SHP77 (cell line): ENCODE measurements at regions not wholly inside any gene's neighbourhood (a gene's known extent, or its start where the extent isn't known, plus 50 kb on each side); places are given as distances from the start of the nearest gene placed in this dataset.
"Not testable (repeated sequence)": the region's sequence is repeated elsewhere in the genome, so short reads cannot be mapped to it uniquely, and the experiment has no call there.

Experiments used
- DNase-seq, 2 experiments: peaks; one replicate each; lab custom pipeline; 2025; lab: John Stamatoyannopoulos, UW

GRCh38 chr3:5750874-5751640 is 563.5 kb downstream of the EDEM1 start:
- no peak for DNase-seq

- DNase-seq: no peak
Measured at GRCh38 chr3:5754602-5755001, 567.1 kb downstream of the EDEM1 start.

DNA sequence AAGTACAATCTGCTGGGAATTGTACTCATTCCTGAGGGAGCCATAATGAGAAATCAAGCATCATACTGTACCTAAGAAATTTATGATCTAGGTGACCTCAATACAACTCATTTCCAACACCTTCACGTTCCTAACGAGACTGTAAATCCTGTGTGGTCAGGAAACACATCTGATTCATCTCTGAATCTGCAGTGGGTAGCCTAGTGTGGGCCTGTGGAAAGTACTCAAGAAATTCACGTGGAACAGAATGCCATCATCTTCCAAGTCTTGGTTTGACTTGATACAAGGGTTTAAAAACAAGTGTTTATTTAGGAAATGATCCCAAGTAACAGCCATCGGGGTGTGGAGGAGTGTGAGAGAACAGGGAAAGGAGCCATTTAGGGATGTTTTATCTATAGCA is 568.9 kb downstream of the EDEM1 start:
- no peak for DNase-seq

- DNase-seq: no peak
Measured at GRCh38 chr3:5757213-5757804, 569.8 kb downstream of the EDEM1 start.

DNA sequence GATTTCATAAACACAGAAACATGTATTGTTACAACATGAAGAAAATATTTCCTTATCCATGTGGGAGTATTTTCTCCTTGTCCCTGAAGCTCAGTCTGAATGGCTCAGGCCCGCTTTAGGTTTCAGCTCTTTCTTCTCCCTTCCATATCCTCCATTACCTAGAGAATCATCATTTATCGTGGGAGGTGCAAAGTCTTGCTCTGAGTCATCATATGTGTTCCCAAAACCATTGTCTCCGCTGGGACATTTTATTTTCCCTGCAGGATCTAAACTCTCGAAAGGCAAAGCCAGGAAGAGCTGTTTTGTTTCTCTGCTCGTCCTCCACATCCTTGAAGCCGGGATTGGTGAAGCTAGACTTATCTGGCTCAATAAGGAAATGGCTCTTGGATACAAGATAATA is 571.2 kb downstream of the EDEM1 start:
- DNase-seq: no peak

DNA sequence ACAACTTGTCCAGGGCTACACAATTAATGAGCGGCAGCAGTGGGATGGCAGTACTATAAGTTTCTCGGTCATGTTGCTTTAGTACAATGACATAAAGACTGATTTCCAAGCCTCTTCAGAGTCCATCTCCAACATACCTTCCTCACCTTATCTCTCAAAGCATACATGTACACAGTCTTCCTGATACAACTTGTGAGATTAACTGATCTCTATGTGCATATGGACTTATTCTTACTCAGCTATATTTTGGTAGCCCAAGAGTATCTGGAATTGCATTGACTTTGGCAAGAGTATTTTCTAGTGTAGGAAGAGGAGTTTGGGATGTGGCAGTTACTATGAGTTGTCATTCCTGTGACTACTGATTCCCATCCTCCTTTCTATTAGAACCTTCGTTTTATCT is 575.0 kb downstream of the EDEM1 start:
- no peak for DNase-seq

- no peak for DNase-seq
Measured at GRCh38 chr3:5766848-5767247, 579.3 kb downstream of the EDEM1 start.

DNA sequence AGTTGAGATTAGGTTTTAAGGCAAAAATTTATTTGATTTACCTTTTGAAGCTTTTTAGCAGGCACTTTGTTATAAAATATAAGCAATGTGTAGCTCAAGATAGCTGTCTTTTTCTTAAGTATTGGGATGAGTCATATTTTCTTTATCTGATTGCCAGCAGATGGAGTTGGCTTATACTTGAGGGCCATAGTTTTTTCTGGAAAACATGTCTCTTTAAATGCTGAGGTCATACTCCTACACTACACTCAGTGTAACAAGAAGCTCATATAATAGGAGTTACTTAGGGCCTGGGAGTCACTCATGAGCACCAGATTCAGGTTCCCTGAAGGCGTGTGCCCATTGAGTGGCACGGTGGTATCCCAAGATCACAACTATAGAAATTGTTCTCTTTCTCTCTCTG is 579.8 kb downstream of the EDEM1 start:
- DNase-seq: no peak

- no peak for DNase-seq
Measured at GRCh38 chr3:5768281-5768945, 580.9 kb downstream of the EDEM1 start.

- DNase-seq: no peak
Measured at GRCh38 chr3:5769825-5770224, 582.3 kb downstream of the EDEM1 start.

DNA sequence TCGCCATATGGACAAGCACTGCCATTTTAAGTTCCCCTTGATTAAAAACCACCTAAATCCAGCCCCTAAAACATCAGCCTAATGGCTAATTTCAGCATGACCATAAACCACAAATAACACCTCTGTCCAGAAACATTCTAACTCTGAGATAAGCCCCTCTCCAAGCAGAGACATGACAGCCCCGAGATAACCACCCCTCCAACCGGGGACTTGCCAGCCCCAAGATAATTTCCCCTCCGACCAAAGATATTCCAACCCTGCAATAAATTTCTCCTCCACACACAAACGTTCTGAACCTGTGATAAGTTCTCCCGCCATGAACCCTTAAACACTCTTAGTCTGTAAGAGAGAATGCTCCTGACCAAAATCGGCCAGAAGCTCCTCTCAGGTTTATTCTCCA is 586.8 kb downstream of the EDEM1 start:
- DNase-seq: no peak

DNA sequence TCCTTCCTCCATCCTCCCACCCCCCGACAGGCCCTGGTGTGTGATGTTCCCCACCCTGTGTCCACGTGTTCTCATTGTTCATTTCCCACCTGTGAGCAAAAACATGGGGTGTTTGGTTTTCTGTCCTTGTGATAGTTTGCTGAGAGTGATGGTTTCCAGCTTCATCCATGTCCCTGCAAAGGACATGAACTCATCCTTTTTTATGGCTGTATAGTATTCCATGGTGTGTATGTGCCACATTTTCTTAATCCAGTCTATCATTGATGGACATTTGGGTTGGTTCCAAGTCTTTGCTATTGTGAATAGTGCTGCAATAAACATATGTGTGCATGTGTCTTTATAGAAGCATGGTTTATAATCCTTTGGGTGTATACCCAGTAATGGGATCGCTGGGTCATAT is 587.6 kb downstream of the EDEM1 start:
- not testable (repeated sequence) for DNase-seq

DNA sequence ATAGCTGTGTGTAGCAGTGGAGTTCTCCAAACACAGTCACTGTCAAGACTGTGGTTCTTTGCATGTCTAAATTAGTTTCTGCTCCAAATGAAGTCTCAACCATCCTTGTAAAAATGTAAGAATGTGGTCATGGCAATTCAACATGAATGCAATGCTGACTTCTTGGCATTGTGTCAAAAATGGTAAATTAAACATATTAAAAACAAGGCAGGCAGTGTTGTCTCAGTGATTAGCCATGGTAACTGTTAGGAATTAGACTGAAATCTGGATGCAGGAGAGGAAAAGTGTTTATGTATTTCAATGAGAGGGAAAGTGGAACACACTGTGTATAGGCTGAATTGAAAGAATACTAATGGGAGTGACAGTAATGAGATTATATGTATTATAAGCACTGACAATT is 597.2 kb downstream of the EDEM1 start:
- no peak for DNase-seq

- peak; percentile 79 to 84 for DNase-seq
Measured at GRCh38 chr3:5787861-5788488, 600.5 kb downstream of the EDEM1 start.

DNA sequence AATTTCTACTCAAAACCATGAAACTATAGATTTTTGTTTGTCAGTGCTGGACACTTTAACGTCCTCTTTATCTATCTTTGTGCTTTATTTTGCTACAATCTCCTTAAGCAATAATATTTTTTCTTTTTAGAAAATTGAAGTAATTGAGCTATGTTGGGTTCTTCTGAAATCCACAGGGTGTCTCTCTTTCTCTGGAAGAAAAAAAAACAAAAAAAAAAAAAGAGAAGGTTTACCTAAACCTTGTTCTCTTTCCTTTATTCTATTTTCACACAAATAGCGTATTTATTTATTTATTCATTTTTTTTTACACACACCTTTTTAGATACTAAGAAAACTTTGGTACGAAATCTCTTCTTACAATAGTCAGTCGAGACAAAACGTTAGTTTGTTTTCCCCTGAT is 601.0 kb downstream of the EDEM1 start:
- DNase-seq: no peak

DNA sequence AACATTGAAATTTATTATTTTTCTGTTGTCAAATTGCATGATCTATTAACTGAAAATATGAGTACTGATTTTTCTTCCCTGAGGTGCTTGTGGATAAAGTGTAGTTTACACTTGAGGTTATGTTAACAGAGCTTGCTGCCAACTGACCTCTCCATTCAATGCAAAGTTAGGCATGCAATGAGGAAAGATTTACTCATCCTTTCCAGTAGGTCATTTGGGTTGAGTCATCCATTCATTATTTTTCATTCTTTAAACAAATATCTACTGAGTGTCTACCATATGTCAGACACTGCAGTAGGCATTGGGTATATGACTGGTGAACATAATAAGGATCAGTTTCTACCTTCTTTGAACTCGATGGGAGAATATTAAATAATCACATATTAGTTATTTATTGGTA is 604.1 kb downstream of the EDEM1 start:
- peak; percentile 67 to 70 for DNase-seq

DNA sequence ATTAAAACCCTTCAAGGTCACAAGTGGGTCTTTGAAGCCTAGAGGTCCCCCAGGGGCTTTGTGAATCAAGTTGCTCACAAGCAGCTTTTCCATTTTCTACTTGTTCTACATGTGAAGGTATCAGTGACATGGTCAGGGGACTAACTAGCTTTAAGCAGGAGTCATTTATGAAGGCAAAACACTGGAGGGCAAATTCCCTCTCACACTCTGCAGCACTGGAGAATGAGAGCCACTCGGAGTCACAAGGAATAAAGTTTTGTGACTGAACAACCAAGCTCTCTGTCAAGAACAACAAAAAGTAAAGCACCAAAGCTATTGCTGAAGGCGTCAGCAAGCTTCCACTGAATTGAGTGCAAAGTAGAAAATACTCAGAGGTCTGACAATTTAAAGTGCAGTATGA is 609.0 kb downstream of the EDEM1 start:
- DNase-seq: no peak

GRCh38 chr3:5798809-5799208 is 611.3 kb downstream of the EDEM1 start:
- peak; percentile 18 to 23 for DNase-seq

DNA sequence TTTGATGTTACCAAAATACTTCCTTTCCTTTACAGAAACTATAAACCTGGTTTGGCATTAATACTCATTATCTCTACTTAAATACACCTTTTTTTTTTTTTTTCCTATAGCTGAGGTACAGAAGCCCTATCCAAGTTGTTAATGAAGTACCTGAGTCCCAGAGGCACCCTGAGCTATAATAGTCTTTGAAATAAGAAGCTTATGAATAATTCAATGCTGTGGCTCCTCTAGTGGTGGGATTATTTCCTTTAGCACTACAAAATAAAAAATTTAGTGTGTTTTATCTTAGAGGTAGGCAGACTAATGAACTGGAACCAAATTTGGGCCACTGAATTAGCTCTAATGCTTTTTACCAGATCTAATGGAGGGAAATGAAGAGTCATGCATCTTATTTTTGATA is 611.9 kb downstream of the EDEM1 start:
- no peak for DNase-seq

- no peak for DNase-seq
Measured at GRCh38 chr3:5800965-5801364, 613.5 kb downstream of the EDEM1 start.

GRCh38 chr3:5806192-5806591 is 618.7 kb downstream of the EDEM1 start:
- no peak for DNase-seq

- DNase-seq: peak; percentile 43 to 80
Measured at GRCh38 chr3:5809586-5810246, 622.2 kb downstream of the EDEM1 start.
